Body of pancreas (tissue), 4 donors: ENCODE measurements at regions not wholly inside any gene's neighbourhood (a gene's known extent, or its start where the extent isn't known, plus 50 kb on each side); places are given as distances from the start of the nearest gene placed in this dataset.

Experiments
- CTCF ChIP-seq, 7 experiments: fragments of 450-650 bp in 4 of 7; fragments of 200-600 bp in 3 of 7; sonication (generic) in 3 of 7; IDR thresholded peaks; one replicate each; pipeline ENCODE4 v1.5.1; 2016 to 2019; ENCODE audit warnings: antibody characterized with exemption in 7 of 7
- POLR2A ChIP-seq, 3 donors: fragments of 450-650 bp; IDR thresholded peaks; one replicate each; pipeline ENCODE4 v1.6.1; 2016; ENCODE audit warnings: antibody characterized with exemption in 3 of 3, mild to moderate bottlenecking in 2 of 3

- no peak for TF ChIP-seq POLR2A (IDR thresholded peaks at IDR 0.05)
- TF ChIP-seq CTCF (IDR thresholded peaks at IDR 0.05): no peak
Observed at GRCh38 chrX:40524423-40524822, 56.3 kb upstream of the ATP6AP2 start.
